Daoy (cell line): ENCODE measurements at regions not wholly inside any gene's neighbourhood (a gene's known extent, or its start where the extent isn't known, plus 50 kb on each side); places are given as distances from the start of the nearest gene placed in this dataset.

ENCODE experiments used
- DNase-seq: peaks from one replicate; pipeline ENCODE4 v3.0.0-alpha.2; 2015; ENCODE audit warnings: low read depth

DNA sequence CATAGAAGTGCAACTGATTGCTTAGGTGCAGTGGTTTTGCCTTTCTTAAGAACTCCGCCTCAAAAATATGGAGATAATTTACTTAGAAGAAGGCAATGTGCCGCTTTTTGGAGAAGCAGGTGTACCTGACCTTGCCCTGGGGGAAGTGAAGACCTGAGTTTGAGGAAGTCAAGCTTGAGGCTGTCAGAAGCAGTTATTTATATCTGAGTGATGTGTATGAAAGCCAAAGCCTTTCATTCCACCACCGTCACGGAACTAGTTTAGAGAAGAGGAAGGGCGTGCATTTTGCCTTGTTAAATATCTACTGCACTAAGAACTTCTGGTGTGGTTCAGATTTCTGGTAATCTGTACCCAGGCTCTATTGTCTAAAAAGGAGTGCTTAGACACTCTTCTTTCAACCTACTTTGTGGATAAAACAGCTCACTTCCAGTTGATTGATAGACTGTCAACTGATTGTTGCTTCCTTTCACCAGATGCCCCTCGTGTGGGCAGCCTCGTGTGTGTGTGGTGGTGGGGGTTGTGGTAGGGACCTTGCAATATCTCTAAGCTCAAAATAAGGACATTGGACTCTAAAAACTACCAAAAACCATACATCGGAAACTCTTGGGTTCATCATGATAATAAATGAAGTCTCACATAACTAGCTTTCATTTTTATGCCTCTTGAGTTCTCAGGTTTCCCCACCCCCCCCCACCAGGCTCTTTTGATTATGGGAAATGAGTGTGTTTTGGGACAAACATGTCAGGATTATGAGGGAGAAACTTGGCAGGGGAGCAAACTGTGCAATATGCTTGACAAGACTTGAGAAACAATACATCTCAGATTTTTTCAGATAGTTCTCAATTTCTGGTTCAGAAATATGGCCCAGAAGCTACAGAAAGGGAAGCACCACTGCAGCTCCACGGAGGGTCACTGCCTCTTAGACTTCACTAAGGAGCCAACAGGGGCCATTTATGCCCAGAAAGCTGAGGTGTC lies 78.6 kb downstream of the ARF6 start:
- no peak for DNase-seq

DNA sequence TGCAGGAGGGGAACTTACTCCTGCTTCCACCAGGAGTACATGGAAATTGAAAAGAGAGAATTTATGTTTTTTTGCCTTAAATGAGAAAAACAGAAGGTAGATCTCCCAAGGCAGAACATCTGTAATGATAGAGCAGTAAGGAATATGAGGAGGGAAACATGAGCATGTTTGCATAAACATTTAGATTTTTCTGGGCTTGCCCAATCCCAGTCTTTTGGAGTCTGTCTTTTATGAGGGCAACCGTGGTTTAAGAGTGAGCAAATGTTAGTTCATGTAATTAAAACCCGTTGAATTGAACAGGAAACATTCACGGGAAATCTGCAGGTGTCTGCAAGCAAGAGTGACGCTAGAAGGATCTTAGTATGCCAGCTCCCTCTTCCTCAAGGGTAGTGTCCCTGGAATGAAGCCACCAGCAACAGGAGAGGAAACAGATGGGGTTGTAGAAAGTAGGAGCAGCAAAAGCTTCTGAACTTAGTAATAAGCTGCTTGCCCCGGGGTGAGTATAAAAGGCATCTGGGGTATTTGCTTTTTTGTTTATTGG lies 79.3 kb downstream of the ARF6 start:
- peak; percentile 60 for DNase-seq

DNA sequence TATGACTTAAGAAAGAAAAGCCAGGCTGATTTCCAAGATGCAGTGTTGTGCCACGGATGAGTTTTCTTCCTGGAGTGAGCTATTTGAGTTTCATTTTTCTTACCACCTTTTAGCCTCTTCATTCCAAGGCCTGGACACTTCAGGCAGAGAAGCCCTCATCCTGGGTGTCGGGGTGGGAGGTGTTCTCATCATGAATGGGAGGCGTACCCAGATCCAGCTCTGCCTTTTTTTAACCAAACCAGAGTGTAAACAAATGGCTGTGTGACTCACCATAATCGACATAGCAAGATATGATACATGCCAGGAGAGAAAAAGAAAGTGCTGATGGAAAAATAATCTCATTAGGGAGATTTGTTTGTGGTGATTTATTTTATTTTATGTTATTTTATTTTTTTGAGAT lies 79.9 kb downstream of the ARF6 start:
- peak; percentile 92 for DNase-seq

DNA sequence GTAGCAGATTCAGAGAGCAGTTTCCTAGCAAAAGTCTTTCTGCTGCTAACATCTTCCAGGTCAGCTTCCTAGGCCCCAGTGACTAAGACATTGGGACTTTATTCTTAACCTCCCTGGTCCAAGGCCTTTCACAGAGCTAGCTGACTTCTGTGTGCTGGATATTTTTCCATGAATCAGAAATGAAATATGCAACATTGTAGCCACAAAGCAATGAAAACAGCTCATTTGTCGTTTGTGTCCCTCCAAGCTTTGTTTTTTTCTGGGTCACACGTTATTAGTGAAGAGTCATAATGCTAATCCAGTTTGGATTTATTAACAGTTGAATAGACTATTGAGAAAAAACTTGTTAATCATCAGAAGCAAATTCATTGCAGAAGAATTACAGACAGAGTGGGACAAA lies 82.4 kb downstream of the ARF6 start:
- peak; percentile 79 for DNase-seq

DNA sequence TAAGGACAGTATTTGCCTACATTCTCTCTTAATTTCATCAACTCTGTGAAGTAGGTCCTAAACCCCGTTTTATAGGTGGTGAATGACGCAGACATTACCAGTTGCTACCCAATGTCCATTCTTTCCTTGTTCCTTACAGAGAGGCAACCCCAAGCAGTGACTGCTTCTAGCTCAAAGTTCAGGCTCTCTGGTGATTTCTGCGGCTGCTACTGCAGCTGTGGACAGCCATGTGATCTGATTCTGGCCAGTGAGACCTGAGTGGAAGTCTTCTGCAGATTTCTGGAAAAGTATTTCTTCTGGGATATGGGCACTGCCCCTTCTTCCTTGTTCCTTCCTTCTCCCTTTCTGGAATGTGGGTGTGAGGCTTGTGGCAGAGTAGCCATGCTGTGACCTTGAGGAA lies 82.9 kb downstream of the ARF6 start:
- DNase-seq: no peak

DNA sequence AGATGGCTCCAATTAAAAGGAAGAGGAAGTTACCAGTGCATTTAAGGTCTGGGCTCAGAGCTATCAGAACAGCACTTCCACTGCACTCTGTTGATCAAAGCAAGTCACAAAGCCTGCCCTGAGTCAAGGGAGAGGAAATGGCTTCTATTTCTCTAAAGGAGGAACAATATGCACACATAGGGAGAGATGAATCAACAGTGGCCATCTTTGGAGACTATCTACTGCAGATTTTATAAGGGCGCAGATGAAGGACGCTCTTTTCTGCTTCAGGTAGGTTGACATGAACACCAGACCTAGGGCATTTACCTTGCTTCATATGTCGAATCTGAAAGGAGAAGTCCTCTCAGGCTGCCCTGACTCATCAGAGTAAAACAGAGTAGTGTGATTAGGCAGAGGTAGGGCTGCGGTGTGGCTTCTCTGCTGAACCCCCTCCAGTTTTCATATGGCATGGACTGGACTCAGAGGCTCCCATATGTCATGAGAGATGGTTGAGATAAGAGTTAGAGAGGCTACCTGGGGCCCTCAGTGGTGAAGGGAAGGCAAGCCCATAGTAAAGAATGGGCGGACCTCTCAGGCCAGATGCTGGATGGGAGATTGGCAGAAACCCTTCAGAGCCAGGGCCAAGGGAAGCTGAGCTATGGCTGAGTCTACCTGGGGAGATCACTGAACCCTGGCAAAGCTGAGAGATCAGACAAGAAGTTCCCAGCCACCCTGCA lies 84.4 kb downstream of the ARF6 start:
- DNase-seq: no peak

DNA sequence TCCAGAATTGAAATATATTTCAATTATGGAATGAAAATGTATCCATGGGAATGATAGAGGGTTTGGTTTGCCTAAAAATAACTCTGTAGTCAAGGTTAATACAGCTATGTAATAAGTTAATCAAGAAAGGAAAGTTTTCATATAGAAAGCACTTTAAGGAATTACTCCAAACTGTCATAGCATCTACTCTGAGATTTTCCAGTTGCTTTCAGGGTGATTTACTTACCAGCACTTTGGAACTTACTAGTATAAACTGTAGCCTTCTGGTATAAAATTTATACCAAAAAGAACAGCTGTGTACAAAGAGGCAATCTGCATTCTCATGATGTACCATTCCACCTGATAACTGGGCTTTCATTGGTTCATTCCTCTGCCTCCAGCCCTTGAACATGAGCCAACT lies 87.1 kb downstream of the ARF6 start:
- no peak for DNase-seq

DNA sequence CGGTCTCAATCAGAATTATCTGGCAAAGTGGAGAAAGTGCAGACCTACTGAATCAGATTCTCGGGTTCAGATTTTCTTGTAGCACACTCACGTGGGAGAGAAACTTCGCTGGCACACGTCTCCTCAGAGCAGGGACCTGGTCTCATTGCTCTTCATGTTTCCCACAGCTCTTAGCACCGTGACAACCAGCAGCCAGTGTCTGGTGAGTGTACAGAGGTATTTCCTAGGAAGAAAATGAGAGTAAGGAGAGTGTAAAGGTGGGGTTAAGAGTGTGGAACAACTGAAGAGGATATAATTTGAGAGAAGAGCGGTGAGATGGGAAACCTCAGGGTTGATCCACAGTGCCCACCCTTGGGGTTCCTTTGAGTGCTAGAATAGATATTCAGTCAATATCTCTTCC lies 89.2 kb downstream of the ARF6 start:
- DNase-seq: peak; percentile 53

DNA sequence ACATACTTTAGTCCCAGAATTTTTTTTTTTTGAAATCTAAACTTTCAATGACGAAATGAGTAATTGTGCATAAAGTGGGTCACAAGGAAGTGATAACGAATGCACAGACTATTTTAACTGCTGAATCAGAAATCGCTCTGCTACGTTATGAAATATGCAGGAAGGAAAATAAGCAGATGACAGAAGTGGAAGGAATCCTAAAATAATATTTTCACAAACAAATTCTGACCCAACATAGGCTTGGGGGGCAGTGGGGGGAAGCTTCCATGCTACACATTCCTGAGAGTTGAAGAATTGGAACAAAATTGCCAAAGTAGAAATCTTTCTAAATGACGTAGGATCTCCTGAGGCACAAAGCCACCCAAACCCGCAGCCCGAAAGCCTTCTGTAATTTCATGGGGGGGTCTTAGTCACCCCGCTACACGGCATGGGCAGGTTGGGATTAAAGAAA lies 89.6 kb downstream of the ARF6 start:
- peak; percentile 85 for DNase-seq

DNA sequence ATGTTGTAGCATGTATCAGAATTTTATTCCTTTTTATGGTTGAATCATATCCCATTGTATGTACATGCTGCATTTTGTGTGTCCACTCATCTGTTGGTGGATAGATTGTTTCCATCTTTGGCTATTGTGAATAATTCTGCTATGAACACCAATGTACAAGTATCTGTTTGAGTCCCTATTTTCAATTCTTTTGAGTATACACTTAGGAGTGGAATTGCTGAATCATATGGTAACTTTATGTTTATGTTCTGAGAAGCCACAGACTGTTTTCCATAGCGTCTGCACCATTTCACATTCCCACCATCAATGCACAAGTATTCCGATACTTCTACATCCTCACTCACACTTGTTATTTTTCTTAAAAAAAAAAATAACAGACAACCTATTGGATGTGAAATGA lies 91.5 kb downstream of the ARF6 start:
- DNase-seq: no peak

DNA sequence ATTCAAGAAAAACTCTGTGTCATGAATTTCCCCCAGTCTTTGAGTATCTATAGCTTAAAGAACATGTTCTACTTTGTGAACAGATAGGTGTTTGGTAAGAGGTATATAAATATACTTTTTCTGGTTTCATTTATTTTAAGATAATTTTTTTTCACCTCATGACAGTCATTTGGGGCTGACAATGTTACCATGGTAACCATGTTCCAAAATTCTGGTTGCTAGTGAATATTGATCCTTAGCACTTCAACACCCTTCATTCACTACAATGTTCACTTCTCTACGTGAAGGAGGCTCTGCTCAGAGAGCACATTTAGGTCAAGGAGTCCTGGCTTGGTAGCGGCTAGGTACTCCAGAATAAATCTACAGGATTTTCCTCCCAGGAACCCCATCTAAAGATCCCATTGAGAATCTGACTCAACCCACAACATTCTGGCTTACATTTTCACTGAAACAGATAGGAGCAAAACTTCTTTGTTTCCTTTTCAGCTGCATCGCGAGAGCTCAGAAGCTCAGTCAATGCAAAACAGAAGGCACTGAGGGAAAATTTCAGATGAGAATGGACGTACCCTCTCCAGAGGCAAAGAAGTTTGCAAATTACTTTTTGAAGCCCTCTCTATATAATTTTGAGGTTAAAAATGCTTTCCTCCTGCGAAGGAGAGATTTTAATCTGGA lies 93.6 kb downstream of the ARF6 start:
- DNase-seq: peak; percentile 53

DNA sequence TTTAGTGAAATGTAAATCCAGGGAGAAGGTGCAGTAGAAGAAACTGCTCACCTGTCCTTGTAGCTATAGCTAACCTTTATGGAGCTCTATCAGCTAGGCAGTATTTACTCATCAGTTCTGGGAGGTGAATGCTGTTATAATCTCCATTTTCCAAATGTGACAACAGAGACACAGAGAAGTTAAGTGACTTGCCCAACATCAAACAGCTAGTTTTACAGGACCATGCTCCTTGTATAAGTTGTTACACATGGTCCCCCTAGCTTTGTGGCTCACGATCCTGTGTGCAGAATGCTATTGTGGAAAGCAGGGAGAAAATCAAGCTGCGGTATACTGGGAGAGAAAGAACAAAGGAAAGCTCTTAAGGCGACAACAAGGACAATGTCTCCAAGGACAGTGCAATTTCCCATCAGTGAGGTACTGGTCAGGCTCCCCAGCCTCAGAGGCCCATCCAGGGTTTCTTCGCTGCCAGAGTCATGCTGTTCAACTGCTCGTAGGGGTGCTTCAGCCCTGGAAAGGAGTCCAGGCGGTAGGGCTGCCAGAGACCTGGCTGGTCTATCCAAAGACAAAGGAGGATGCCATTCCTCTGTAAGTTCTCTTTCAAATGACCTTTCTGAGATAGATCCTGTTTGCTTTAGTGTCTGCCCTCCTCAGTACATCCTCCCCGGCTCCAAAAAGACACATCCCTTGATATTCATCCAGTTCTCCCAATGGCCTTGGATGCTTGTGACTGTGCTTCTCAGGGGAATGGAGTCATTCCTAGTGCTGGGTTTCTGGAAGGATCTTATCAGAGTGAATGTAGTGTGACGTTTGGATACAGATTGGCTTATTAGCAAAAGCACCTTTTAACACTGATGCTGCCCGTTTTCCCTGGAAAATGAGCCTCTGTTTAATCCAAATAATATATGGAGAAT lies 95.5 kb downstream of the ARF6 start:
- DNase-seq: no peak

DNA sequence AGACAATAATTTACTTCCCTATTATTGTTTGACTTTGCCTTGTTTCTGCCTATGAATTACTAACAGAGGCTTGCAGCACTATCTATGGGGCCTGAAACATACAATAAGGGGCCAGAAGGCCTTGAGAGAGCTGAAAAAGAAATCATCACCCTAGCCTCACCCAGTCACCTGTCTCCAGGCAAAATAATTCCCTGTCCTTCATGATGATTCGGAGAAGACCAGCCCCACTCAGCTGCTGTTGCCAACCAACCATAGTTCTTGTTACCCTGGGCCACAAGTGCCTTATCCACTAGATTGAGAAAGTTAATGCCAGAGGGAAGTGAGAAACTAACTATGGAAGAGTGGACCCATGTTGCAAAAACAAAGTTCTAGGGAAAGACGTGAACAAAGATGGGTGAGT lies 97.1 kb downstream of the ARF6 start:
- DNase-seq: no peak

DNA sequence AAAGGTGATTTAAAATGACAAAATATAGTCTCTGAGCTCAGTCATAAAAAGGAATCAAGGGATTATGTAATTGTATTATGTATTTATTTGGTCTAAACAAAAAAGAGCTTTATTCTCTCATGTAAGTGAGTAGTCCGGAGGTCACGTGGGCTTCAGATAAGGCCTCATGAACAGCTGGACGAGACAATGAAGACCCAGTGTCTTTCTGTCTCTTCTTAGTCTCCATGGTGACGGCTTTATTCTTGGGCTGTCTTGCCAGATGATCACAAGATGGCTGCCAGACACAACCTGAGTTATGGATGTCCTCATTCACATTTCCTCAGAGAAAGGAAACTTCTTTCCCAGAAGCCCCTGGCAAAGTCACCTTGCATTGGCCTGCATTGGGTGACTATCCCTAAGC lies 98.6 kb downstream of the ARF6 start:
- no peak for DNase-seq

DNA sequence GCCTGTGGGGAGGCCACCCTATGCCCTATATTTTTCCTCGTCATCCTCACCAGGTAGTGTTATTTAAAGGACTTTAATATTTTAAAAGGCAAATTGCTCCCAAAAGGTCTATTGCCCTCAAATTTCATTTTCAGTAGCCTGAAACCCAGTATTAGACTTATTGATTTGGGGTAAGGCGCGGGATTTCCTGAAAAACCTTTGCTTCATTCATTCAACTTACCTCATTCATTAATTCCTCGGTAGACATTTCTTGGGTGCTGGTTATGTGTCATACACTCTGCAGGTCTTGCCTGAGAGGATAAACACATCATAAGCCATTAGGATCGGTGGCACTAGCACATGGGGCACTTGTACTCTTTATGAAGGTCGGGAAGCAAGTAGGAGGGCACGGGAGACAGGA lies 99.2 kb downstream of the ARF6 start:
- DNase-seq: no peak

DNA sequence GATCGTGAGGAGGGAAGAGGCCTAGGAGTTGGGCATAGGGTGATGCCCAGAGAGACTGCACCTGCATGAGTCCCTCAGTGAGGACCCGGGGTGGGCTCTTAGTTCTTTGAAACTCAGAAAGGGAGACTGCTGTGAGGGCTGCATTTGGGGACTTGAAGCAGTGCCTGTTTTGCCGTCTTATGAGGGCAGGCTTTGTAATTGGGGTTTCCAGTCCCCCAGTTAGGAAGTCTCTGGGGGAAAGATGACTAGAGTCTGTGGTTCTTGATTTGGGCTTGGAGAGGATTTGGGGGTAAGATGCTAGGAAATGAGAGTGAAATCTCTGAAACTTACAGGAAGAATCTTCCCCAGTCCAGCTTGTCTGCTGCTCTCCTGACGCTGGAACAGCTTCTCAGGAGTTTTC lies 99.6 kb downstream of the ARF6 start:
- DNase-seq: no peak

DNA sequence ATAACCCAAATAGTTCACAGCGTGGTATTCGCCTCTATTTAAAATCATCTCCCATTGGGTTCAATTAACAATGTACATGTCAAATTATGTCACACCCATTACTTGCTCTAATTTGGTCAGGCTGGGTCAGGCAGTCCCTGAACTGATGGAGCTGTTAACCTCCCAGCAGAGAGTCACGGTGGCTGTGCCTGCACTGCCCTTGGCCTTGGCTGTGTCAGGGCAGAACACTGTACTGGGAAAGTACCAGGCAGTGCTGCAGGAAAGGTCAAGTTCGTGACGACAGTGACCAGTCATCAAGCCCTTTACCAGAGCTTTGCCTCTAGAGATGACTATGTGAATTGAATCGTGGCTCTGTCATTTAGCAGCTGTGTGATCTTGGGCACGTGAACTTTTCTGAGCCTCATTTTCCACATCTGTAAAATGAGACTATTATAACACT lies 100.0 kb downstream of the ARF6 start:
- peak; percentile 65 for DNase-seq

DNA sequence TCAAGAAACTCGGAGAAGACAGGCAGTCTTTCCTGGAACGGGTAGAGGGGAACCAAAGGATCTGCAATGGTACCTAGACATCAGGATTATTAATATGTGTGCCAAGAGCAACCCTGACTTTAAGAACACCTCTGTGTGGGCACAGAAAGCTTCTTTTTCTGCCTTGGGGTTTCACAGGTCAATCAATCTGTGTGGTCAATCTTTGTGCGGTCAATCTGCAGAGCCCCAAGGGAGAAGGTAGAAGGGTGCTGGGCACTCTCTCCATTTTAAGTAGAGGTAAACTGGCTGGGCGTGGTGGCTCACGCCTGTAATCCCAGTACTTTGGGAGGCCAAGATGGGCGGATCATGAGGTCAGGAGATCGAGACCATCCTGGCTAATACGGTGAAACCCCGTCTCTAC lies 100.7 kb downstream of the ARF6 start:
- no peak for DNase-seq

DNA sequence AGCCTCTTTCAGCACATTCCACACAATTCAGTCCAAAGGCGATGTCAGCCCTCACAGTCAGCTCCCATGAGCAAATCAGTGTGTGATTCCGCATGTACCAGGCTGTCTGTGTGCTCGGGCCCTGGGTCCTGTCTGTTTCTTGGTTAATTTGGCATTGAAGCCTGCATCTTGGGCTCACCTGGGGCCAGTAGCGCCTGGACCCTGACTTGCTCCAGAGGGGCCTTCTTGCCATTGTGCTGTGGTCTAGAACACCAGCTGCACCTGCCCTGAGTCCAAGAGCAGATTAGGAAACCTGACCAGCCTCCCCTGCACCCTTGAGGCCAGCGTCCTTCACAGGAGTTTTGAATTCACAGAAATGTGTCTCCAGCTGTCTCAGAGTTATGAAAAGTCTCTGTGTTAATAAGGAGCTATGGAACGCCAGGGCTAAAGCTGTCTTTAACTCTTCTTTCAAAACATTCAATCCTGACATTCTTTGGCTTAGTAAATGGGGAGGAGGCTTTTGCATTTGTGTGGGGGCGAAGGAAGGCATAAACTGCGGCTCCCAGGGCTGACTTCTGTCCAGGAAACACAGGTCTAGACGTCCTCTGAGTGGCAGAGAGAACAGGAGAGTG lies 102.2 kb downstream of the ARF6 start:
- DNase-seq: no peak

DNA sequence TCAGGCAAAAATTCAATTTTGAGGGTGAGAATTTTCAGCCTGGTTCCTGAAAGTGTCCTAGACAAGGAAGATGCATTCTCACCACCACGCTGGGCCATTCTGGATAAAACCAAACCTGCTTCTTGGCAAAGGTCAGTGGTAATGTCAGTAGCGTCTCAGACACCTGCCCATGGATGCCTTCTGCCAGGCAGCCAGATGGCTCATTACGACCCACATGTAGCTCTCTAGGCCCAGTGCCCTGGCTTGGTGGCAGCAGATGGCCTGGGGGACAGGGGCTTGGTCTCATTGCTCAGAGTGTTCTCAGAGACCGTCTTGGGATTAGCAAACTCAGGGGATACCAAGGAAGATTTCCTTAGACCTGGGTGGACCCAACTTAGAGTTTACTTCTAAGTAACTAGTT lies 105.1 kb downstream of the ARF6 start:
- no peak for DNase-seq
